WTC11 (cell line): ENCODE measurements at regions not wholly inside any gene's neighbourhood (a gene's known extent, or its start where the extent isn't known, plus 50 kb on each side); places are given as distances from the start of the nearest gene placed in this dataset.

Source experiments
- ATAC-seq: fragments of 200-7000 bp; cut with Tn5 transposase; 2 replicates; pipeline ENCODE4 v1.10.0; 2021; ENCODE audit warnings: mild to moderate bottlenecking, moderate library complexity
- CTCF ChIA-PET: fragments of 300-600 bp; sonication (Branson Sonifier 250); formaldehyde crosslinking; loops from one replicate; lab custom pipeline; 2021; ENCODE audit warnings: antibody characterized with exemption; lab: Charles Lee
- POLR2A ChIA-PET: fragments of 350-600 bp; sonication (Branson Sonifier 250); formaldehyde crosslinking; loops from one replicate; lab custom pipeline; 2021; ENCODE audit warnings: antibody characterized with exemption; lab: Charles Lee
- DNase-seq: peaks from one replicate; pipeline ENCODE4 v3.0.0; 2021; ENCODE audit warnings: low spot score
- H3K27ac Mint-ChIP-seq: 2 replicates; pipeline ENCODE4 v1.8.0; 2021; ENCODE audit warnings: mixed read lengths
- H3K27me3 Mint-ChIP-seq: 2 replicates; pipeline ENCODE4 v1.8.0; 2021; ENCODE audit warnings: low read depth, mild to moderate bottlenecking, moderate library complexity, mixed read lengths
- H3K36me3 Mint-ChIP-seq: 2 replicates; pipeline ENCODE4 v1.8.0; 2021; ENCODE audit warnings: mixed read lengths
- H3K4me1 Mint-ChIP-seq: 2 replicates; pipeline ENCODE4 v1.8.0; 2022; ENCODE audit warnings: mixed read lengths
- H3K4me3 Mint-ChIP-seq: 2 replicates; pipeline ENCODE4 v1.8.0; 2021; ENCODE audit warnings: mild to moderate bottlenecking, moderate library complexity, mixed read lengths
- H3K9me3 Mint-ChIP-seq: 2 replicates; pipeline ENCODE4 v1.8.0; 2021; ENCODE audit warnings: mixed read lengths
- MXD4 ChIP-seq: fragments of 250-450 bp; sonication (Bioruptor Pico); IDR thresholded peaks from 2 replicates; pipeline ENCODE4 v1.8.0; 2021; ENCODE audit warnings: mild to moderate bottlenecking, moderate library complexity, borderline replicate concordance
- NFYB ChIP-seq: sonication (generic); formaldehyde crosslinking; conservative IDR thresholded peaks from 2 replicates; pipeline ENCODE4 v1.8.0; 2022; ENCODE audit warnings: low read depth, missing genetic modification reagents
- ZBTB21 ChIP-seq: sonication (generic); formaldehyde crosslinking; IDR thresholded peaks from 2 replicates; pipeline ENCODE4 v1.8.1; 2023; ENCODE audit warnings: mild to moderate bottlenecking, missing genetic modification reagents, borderline replicate concordance
- TF ChIP-seq, protein P1 (sequence below): sonication (generic); formaldehyde crosslinking; IDR thresholded peaks from 2 replicates; pipeline ENCODE4 v1.8.1; 2023; ENCODE audit warnings: mild to moderate bottlenecking, missing genetic modification reagents, borderline replicate concordance
- TF ChIP-seq, protein P2 (sequence below): sonication (generic); formaldehyde crosslinking; IDR thresholded peaks from 2 replicates; pipeline ENCODE4 v1.8.0; 2022; ENCODE audit warnings: mild to moderate bottlenecking, missing genetic modification reagents
- TF ChIP-seq, protein P3 (sequence below): sonication (generic); formaldehyde crosslinking; conservative IDR thresholded peaks from 2 replicates; pipeline ENCODE4 v1.8.1; 2023; ENCODE audit warnings: mild to moderate bottlenecking, low read depth, missing genetic modification reagents, moderate library complexity
- TF ChIP-seq, protein P4 (sequence below): fragments of 250-450 bp; sonication (Bioruptor Pico); IDR thresholded peaks from 2 replicates; pipeline ENCODE4 v1.8.0; 2021; ENCODE audit warnings: mild to moderate bottlenecking
- TF ChIP-seq, protein P5 (sequence below): sonication (generic); formaldehyde crosslinking; IDR thresholded peaks from 2 replicates; pipeline ENCODE4 v1.8.0; 2022; ENCODE audit warnings: mild to moderate bottlenecking, missing genetic modification reagents
- TF ChIP-seq, protein P6 (sequence below): sonication (generic); formaldehyde crosslinking; IDR thresholded peaks from 2 replicates; pipeline ENCODE4 v1.8.0; 2023; ENCODE audit warnings: missing genetic modification reagents, mild to moderate bottlenecking, borderline replicate concordance
- TF ChIP-seq, protein P7 (sequence below): sonication (generic); formaldehyde crosslinking; IDR thresholded peaks from 2 replicates; pipeline ENCODE4 v1.8.1; 2022; ENCODE audit warnings: missing genetic modification reagents, borderline replicate concordance

DNA sequence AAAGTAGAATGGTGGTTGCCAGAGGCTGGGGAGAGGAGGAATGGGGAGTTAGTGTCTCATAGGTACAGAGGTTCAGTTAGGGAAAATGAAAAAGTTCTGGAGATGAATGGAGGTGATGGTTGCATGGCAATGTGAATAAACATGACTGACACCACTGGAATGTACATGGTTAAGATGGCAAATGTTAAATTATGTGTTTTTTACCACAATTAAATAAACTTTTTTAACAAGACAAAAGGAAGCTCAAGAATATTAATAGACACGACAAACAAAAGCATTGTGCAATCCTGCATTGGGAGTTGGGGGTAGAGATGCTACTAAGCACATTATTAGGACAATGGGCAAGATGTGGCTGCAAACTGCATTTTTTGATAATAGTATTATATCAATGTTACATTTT lies 147.7 kb downstream of the TWIST2 start (continued):
- TF ChIP-seq, protein P1, sequence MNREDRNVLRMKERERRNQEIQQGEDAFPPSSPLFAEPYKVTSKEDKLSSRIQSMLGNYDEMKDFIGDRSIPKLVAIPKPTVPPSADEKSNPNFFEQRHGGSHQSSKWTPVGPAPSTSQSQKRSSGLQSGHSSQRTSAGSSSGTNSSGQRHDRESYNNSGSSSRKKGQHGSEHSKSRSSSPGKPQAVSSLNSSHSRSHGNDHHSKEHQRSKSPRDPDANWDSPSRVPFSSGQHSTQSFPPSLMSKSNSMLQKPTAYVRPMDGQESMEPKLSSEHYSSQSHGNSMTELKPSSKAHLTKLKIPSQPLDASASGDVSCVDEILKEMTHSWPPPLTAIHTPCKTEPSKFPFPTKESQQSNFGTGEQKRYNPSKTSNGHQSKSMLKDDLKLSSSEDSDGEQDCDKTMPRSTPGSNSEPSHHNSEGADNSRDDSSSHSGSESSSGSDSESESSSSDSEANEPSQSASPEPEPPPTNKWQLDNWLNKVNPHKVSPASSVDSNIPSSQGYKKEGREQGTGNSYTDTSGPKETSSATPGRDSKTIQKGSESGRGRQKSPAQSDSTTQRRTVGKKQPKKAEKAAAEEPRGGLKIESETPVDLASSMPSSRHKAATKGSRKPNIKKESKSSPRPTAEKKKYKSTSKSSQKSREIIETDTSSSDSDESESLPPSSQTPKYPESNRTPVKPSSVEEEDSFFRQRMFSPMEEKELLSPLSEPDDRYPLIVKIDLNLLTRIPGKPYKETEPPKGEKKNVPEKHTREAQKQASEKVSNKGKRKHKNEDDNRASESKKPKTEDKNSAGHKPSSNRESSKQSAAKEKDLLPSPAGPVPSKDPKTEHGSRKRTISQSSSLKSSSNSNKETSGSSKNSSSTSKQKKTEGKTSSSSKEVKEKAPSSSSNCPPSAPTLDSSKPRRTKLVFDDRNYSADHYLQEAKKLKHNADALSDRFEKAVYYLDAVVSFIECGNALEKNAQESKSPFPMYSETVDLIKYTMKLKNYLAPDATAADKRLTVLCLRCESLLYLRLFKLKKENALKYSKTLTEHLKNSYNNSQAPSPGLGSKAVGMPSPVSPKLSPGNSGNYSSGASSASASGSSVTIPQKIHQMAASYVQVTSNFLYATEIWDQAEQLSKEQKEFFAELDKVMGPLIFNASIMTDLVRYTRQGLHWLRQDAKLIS (CRISPR knock-in tag): no peak
- TF ChIP-seq, protein P2, sequence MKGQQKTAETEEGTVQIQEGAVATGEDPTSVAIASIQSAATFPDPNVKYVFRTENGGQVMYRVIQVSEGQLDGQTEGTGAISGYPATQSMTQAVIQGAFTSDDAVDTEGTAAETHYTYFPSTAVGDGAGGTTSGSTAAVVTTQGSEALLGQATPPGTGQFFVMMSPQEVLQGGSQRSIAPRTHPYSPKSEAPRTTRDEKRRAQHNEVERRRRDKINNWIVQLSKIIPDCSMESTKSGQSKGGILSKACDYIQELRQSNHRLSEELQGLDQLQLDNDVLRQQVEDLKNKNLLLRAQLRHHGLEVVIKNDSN (CRISPR knock-in tag): no peak
- TF ChIP-seq, protein P3, sequence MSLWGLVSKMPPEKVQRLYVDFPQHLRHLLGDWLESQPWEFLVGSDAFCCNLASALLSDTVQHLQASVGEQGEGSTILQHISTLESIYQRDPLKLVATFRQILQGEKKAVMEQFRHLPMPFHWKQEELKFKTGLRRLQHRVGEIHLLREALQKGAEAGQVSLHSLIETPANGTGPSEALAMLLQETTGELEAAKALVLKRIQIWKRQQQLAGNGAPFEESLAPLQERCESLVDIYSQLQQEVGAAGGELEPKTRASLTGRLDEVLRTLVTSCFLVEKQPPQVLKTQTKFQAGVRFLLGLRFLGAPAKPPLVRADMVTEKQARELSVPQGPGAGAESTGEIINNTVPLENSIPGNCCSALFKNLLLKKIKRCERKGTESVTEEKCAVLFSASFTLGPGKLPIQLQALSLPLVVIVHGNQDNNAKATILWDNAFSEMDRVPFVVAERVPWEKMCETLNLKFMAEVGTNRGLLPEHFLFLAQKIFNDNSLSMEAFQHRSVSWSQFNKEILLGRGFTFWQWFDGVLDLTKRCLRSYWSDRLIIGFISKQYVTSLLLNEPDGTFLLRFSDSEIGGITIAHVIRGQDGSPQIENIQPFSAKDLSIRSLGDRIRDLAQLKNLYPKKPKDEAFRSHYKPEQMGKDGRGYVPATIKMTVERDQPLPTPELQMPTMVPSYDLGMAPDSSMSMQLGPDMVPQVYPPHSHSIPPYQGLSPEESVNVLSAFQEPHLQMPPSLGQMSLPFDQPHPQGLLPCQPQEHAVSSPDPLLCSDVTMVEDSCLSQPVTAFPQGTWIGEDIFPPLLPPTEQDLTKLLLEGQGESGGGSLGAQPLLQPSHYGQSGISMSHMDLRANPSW (CRISPR knock-in tag): no peak
- TF ChIP-seq, protein P4, sequence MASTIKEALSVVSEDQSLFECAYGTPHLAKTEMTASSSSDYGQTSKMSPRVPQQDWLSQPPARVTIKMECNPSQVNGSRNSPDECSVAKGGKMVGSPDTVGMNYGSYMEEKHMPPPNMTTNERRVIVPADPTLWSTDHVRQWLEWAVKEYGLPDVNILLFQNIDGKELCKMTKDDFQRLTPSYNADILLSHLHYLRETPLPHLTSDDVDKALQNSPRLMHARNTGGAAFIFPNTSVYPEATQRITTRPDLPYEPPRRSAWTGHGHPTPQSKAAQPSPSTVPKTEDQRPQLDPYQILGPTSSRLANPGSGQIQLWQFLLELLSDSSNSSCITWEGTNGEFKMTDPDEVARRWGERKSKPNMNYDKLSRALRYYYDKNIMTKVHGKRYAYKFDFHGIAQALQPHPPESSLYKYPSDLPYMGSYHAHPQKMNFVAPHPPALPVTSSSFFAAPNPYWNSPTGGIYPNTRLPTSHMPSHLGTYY (CRISPR knock-in tag): no peak
- TF ChIP-seq NFYB (CRISPR knock-in tag) (no peak), ZBTB21 (CRISPR knock-in tag) (no peak)

DNA sequence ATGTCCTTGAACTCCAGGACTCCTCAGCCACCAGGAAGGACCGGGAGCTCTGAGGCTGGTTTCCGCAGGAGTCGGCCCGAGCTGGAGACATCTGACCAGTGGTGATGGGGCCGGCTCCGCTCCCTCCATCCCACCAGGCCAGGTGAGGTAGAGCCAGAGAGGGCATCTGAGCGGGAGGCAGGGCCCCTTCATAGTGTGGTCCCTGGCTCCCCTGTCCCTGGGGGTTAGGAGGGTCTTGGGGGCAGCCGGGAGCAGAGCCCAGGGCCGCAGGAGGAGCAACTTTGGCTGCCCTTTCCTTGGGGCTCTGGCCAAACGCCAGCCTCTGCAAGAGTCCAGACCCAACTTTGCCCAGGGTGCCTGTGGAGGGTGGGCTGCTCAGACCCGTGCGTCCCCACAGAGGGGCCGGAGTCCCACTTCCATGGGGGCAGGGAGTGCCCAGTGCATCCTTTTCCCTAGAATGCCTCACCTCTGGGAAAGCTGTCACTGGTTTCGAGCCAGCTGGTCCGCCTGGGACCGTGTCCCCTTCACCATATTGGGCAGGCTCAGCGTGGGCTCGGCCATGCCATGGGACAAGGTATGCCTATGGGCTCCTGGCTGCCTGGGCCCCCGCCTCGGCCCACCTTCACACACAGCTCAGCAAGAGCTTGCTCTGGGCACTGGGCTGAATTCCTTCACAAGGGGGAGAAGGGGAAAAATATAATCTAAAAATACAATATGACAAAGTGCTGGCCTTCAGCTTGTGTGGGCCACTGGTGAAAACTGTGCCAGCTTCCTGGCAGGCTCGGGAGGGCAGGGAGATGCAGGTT lies 148.6 kb downstream of the TWIST2 start:
- Mint-ChIP-seq H3K27me3 (peaks cover 5% of the 10 kb centered on the region; the same call in 1 of the 2 replicates), H3K4me1 (no peaks in the 10 kb centered on the region), H3K4me3 (no peak overlapping the region), H3K36me3 (peaks cover 18% of the 10 kb centered on the region), H3K9me3 (peaks cover 32% of the 10 kb centered on the region), H3K27ac (no peak overlapping the region)
- no peak for TF ChIP-seq MXD4 (CRISPR knock-in tag)
- TF ChIP-seq, protein P5, sequence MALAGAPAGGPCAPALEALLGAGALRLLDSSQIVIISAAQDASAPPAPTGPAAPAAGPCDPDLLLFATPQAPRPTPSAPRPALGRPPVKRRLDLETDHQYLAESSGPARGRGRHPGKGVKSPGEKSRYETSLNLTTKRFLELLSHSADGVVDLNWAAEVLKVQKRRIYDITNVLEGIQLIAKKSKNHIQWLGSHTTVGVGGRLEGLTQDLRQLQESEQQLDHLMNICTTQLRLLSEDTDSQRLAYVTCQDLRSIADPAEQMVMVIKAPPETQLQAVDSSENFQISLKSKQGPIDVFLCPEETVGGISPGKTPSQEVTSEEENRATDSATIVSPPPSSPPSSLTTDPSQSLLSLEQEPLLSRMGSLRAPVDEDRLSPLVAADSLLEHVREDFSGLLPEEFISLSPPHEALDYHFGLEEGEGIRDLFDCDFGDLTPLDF (CRISPR knock-in tag): no peak
- TF ChIP-seq, protein P6, sequence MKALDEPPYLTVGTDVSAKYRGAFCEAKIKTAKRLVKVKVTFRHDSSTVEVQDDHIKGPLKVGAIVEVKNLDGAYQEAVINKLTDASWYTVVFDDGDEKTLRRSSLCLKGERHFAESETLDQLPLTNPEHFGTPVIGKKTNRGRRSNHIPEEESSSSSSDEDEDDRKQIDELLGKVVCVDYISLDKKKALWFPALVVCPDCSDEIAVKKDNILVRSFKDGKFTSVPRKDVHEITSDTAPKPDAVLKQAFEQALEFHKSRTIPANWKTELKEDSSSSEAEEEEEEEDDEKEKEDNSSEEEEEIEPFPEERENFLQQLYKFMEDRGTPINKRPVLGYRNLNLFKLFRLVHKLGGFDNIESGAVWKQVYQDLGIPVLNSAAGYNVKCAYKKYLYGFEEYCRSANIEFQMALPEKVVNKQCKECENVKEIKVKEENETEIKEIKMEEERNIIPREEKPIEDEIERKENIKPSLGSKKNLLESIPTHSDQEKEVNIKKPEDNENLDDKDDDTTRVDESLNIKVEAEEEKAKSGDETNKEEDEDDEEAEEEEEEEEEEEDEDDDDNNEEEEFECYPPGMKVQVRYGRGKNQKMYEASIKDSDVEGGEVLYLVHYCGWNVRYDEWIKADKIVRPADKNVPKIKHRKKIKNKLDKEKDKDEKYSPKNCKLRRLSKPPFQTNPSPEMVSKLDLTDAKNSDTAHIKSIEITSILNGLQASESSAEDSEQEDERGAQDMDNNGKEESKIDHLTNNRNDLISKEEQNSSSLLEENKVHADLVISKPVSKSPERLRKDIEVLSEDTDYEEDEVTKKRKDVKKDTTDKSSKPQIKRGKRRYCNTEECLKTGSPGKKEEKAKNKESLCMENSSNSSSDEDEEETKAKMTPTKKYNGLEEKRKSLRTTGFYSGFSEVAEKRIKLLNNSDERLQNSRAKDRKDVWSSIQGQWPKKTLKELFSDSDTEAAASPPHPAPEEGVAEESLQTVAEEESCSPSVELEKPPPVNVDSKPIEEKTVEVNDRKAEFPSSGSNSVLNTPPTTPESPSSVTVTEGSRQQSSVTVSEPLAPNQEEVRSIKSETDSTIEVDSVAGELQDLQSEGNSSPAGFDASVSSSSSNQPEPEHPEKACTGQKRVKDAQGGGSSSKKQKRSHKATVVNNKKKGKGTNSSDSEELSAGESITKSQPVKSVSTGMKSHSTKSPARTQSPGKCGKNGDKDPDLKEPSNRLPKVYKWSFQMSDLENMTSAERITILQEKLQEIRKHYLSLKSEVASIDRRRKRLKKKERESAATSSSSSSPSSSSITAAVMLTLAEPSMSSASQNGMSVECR (CRISPR knock-in tag): no peak
- TF ChIP-seq, protein P1 (CRISPR knock-in tag): no peak
- TF ChIP-seq, protein P7, sequence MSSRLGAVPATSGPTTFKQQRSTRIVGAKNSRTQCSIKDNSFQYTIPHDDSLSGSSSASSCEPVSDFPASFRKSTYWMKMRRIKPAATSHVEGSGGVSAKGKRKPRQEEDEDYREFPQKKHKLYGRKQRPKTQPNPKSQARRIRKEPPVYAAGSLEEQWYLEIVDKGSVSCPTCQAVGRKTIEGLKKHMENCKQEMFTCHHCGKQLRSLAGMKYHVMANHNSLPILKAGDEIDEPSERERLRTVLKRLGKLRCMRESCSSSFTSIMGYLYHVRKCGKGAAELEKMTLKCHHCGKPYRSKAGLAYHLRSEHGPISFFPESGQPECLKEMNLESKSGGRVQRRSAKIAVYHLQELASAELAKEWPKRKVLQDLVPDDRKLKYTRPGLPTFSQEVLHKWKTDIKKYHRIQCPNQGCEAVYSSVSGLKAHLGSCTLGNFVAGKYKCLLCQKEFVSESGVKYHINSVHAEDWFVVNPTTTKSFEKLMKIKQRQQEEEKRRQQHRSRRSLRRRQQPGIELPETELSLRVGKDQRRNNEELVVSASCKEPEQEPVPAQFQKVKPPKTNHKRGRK (CRISPR knock-in tag): no peak
- no peak for ATAC-seq
- no peak for DNase-seq
- ChIA-PET POLR2A (no interaction called here), CTCF (interaction anchor here (1.2 kb wide), 1 partner anchor 212 kb away, joined by 3 read pairs; no protein-coding TSS in a partner anchor)
